ENCODE measurements at regions not wholly inside any gene's neighbourhood (a gene's known extent, or its start where the extent isn't known, plus 50 kb on each side); places are given as distances from the start of the nearest gene placed in this dataset.

DNA sequence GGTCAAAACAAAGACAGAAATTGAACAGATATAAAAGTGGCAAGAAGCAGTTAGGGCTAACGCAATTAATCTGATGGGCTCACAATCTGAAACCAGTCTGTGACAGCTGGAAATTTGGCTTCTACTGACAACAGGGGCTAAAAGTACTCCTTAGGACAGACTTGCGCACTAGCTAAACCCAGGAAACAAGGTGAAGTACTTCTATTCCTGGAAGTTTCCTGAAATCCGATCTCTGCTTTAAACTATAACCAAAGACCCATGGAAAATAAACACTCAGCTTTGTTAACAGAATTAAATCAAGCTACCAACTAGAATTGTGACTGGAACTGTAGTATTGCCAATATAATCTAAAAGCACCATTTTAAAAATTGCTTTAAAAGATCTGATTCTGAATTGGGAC lies 520.2 kb upstream of the ZWINT start:
- TF ChIP-seq, protein P1, sequence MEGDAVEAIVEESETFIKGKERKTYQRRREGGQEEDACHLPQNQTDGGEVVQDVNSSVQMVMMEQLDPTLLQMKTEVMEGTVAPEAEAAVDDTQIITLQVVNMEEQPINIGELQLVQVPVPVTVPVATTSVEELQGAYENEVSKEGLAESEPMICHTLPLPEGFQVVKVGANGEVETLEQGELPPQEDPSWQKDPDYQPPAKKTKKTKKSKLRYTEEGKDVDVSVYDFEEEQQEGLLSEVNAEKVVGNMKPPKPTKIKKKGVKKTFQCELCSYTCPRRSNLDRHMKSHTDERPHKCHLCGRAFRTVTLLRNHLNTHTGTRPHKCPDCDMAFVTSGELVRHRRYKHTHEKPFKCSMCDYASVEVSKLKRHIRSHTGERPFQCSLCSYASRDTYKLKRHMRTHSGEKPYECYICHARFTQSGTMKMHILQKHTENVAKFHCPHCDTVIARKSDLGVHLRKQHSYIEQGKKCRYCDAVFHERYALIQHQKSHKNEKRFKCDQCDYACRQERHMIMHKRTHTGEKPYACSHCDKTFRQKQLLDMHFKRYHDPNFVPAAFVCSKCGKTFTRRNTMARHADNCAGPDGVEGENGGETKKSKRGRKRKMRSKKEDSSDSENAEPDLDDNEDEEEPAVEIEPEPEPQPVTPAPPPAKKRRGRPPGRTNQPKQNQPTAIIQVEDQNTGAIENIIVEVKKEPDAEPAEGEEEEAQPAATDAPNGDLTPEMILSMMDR (IDR thresholded peaks at IDR 0.05; ENCODE audit: extremely low read depth, missing control alignments): no peak
- DNase-seq (ENCODE audit: low spot score): no peak

DNA sequence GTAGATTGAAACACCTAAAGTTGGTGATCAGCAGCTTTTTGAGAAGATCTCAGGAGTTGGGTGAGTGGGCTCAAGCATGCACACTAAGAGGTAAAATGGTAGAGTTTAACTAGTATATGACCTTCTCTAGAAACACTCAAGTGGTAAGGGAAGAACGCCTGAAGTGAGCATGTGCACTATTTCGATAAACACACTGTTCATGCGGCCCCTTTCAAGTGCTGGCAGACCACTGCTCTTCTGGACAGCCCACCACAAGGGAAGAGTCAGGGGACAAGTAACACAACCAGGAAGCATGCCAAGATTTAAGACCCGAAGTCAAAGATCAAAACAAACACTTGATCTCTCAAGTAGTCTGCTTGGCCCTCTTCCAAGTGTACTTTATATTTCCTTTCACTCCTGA lies 519.5 kb upstream of the ZWINT start:
- DNase-seq (ENCODE audit: low spot score): no peak
- TF ChIP-seq, protein P1 (IDR thresholded peaks at IDR 0.05; ENCODE audit: extremely low read depth, missing control alignments): no peak

DNA sequence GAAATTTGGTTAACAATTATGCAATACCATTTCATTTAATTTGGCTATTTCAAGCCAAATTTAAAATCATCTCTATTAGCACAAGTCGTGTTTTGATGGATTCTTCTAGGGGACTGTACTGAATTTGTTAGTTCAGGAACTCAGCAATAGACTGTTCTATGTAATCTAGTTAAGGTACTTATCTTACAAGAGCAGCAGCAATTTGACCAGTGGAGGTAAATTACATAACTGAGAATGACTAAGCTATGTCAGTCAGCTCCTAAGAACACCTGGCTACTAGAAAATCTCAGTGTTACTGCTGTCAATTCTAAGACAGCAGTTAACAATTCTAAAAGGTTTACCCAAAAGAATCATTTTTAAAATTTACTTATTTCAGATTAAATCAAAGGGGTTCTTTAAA lies 513.9 kb upstream of the ZWINT start:
- TF ChIP-seq, protein P1 (IDR thresholded peaks at IDR 0.05; ENCODE audit: extremely low read depth, missing control alignments): no peak
- no peak for DNase-seq (ENCODE audit: low spot score)

DNA sequence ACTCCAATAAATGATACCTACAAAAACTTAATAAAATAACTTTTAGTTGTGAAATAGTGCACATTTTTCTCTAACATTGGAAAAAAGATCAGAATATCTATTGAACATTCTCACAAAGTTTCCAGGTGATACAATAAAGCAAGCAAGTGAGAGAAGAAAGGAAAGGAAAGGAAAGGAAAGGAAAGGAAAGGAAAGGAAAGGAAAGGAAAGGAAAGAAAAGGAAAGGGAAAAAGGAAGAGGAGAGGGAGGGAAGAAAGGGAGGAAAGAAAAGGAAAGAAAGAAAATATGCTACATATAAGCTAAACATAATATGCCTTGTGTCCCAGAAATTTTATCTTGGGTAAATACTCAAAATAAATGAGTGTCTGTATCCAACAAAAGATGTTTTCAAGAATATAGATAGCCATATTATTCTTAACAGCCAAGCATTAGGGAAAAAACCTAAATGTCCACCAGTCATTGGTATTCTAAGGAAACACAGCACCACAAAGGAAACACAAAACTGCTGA lies 510.2 kb upstream of the ZWINT start:
- no peak for DNase-seq (ENCODE audit: low spot score)
- TF ChIP-seq, protein P1 (IDR thresholded peaks at IDR 0.05; ENCODE audit: extremely low read depth, missing control alignments): no peak

DNA sequence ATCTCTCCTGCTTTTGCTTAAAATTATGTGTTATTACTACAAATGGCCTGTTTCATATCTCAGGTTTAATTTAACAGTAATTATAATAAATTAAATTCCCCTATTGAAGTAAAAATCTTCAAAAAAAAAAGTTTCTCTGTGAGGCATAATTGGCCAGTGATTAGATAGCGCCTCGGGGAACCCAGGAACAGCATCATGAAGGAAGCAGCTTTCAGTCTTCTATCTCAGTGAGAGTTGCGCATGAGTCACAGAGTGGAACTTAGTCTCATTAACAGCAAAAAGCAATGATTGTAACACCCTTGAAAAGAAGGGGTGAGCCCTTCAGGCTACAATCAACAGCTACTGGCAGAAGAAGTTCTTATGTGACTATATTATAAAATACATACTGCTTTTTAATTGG lies 506.2 kb upstream of the ZWINT start:
- DNase-seq (ENCODE audit: low spot score): no peak
- TF ChIP-seq, protein P1 (IDR thresholded peaks at IDR 0.05; ENCODE audit: extremely low read depth, missing control alignments): no peak

DNA sequence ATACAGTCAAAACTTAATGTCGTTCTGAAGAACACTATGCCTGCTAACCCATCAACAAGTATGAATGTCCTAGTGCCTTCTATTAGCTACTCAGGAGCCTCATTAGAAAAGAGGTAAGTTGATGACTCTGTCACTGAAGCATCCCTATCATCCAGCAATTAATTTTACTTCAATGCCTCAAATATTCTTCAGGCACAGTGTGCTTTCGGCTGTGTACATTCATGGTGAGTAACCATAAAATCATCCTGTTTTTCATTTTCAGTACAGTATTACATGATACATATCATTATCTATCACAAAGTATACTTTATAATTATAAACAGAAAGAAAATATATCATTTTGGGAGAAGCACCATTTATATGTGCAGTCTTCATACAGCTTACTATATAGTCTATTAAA lies 495.5 kb upstream of the ZWINT start:
- TF ChIP-seq, protein P1 (IDR thresholded peaks at IDR 0.05; ENCODE audit: extremely low read depth, missing control alignments): no peak
- no peak for DNase-seq (ENCODE audit: low spot score)

DNA sequence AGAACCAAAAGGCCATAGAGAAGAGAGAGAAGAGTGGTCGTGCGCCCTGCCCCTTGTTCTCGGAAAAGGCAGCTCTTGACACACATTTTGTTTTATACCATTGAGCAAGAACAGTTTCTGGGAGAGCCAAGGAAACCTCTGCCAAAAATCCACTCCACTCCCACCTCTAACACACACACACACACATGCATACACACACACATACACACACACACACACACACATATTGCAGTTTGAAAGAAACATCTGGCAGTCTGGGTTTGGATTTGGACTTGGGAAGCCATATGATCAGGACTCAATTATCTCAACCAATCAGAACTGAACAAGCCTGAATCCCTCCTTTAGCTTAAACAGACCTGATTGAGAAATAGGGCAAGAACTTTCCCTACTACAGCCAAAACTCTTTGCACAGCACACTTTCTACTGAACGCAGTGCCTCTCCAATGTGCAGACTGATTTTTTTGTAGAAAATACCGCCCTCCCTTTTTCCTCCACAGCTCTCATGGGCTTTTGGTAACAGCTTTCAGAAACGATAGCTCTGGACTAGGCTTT lies 484.0 kb upstream of the ZWINT start:
- TF ChIP-seq, protein P1 (IDR thresholded peaks at IDR 0.05; ENCODE audit: extremely low read depth, missing control alignments): no peak

More for the DNA sequence above, 484.0 kb upstream of the ZWINT start:
- DNase-seq (ENCODE audit: low spot score): no peak
